Left lung (tissue), 4 donors: ENCODE measurements at regions not wholly inside any gene's neighbourhood (a gene's known extent, or its start where the extent isn't known, plus 50 kb on each side); places are given as distances from the start of the nearest gene placed in this dataset.

ENCODE experiments used
- ATAC-seq: fragments of 200-7000 bp; cut with Tn5 transposase; one replicate; pipeline ENCODE4 v1.9.1; 2020; ENCODE audit warnings: moderate library complexity
- DNase-seq, 4 donors: peaks; one replicate each; pipeline ENCODE4 v3.0.0-alpha.2; 2013 to 2020
- H3K27ac ChIP-seq, 2 donors: fragments of 200-600 bp; sonication (generic) in 1 of 2; one replicate each; pipeline versions ENCODE4 v1.5.0 to v1.8.0; 2020 to 2021
- H3K27me3 ChIP-seq, 2 donors: fragments of 200-600 bp; sonication (generic) in 1 of 2; one replicate each; pipeline versions ENCODE4 v1.5.0 to v1.8.0; 2020 to 2021
- H3K36me3 ChIP-seq, 2 donors: fragments of 200-600 bp; sonication (generic) in 1 of 2; one replicate each; pipeline versions ENCODE4 v1.5.0 to v1.8.0; 2020 to 2021
- H3K4me1 ChIP-seq, 2 donors: fragments of 200-600 bp; one replicate each; pipeline ENCODE4 v1.8.0; 2021
- H3K4me3 ChIP-seq, 2 donors: fragments of 200-600 bp; sonication (generic) in 1 of 2; one replicate each; pipeline versions ENCODE4 v1.5.0 to v1.8.0; 2020 to 2021; ENCODE audit warnings: mild to moderate bottlenecking in 1 of 2
- H3K9me3 ChIP-seq, 2 donors: fragments of 200-600 bp; sonication (generic) in 1 of 2; one replicate each; pipeline versions ENCODE4 v1.5.0 to v1.8.0; 2020 to 2021
- CTCF ChIP-seq, 2 donors: fragments of 200-600 bp; sonication (generic) in 1 of 2; IDR thresholded peaks; one replicate each; pipeline versions ENCODE4 v1.5.0 to v1.8.0; 2021; ENCODE audit warnings: antibody characterized with exemption in 2 of 2
- intact Hi-C, 2 donors: fragments of 100-400 bp; cut with DNase I; formaldehyde crosslinking; loops; one replicate each; pipeline versions ENCODE4 v1.11.2 to v1.14.2; 2022
- donor health status: DM: no; HTN: yes; CAD: no.
- donor health status: DM: no; HTN: no; CAD: no.

DNA sequence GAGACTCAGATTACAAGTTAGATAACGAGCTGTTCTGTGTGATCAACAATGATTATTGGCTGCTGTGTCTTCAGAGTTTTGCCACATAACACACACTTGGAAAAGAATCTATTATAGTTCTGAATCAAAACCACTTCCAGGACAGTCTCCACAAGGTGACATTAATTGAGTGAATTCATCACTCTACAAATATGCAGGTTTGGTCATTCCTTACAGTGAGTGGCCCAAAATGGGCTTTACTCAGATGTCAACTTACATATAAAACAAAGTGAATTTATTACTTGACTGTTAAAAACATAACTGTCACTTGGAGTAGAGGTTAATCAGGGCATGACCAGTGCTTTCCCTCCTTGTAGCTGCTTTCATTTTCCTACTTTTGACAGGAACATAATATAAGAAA lies 984.3 kb downstream of the REEP3 start:
- no peak for TF ChIP-seq CTCF (IDR thresholded peaks at IDR 0.05)
- ATAC-seq (no peak), DNase-seq (no peak)
- no peak overlapping the region for H3K4me3 ChIP-seq
- H3K27ac ChIP-seq = no peak overlapping the region
- no peaks in the 10 kb centered on the region for H3K9me3 ChIP-seq
- no peaks in the 10 kb centered on the region for H3K27me3 ChIP-seq
- intact Hi-C loops = no loop called here
- no peaks in the 10 kb centered on the region for H3K36me3 ChIP-seq
- no peaks in the 10 kb centered on the region for H3K4me1 ChIP-seq

- H3K9me3 ChIP-seq = no peaks in the 10 kb centered on the region
- H3K27me3 ChIP-seq = no peaks in the 10 kb centered on the region
- no peak overlapping the region for H3K27ac ChIP-seq
- intact Hi-C loops = no loop called here
- H3K4me1 ChIP-seq = no peaks in the 10 kb centered on the region
- no peak for DNase-seq
- H3K4me3 ChIP-seq = no peak overlapping the region
- TF ChIP-seq CTCF (IDR thresholded peaks at IDR 0.05) = no peak
- no peaks in the 10 kb centered on the region for H3K36me3 ChIP-seq
- ATAC-seq = no peak
These were observed 985.8 kb downstream of the REEP3 start for GRCh38 chr10:64506963-64507362.

DNA sequence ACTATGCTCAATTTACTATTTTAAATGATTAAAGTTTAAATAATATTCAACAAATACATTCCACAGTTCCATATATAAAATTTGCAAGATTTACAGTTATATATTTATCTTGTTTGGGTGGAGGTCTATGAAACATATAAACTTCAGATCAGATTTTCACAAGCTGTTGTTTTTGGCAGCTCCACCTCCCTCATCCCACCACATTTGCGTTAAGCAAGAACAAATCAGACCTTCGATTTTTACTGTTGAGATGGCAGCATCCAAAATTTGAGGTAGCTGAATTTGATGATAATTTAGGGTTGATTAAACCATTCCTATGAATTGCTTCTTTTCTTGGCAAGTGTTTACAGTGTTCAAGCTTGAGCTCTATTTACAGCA lies 986.4 kb downstream of the REEP3 start:
- H3K27me3 ChIP-seq = no peaks in the 10 kb centered on the region
- ATAC-seq (no peak), DNase-seq (no peak)
- no peak overlapping the region for H3K4me3 ChIP-seq
- no peak overlapping the region for H3K27ac ChIP-seq
- no peaks in the 10 kb centered on the region for H3K36me3 ChIP-seq
- intact Hi-C loops = no loop called here
- no peaks in the 10 kb centered on the region for H3K4me1 ChIP-seq
- no peak for TF ChIP-seq CTCF (IDR thresholded peaks at IDR 0.05)
- no peaks in the 10 kb centered on the region for H3K9me3 ChIP-seq

DNA sequence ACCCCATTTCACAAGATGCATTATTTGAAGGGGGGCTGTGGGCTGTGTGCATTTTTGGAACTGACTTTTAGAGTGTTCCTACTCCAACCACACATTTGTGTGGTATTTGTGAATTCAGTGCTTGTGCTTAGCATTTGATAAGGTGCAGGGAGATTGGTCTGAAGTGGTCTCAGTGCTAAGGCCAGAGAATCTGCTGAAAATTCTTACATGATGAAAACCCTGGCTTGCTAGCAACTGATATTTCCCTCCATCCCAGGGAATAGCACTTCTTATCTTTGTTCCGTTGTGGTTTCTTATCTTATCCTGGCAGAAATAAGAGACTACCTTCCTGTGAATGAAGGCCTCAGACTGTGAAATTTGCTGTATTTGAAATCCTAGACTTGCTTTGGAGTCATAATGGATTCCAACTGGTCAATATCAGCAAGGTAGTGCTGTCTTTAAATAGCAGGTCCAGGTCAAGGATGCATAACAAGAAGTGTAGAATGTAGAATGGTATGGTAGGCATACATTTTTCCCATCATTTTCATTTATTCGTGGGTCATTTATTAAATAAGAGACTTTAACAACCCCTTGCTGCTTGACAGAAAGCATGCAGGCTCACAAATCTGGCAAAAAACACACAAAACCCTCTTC lies 986.9 kb downstream of the REEP3 start:
- H3K27me3 ChIP-seq = no peaks in the 10 kb centered on the region
- peak in 2 of 4 donors; percentile 73 to 83 for DNase-seq
- no peaks in the 10 kb centered on the region for H3K36me3 ChIP-seq

More for the DNA sequence above, 986.9 kb downstream of the REEP3 start:
- TF ChIP-seq CTCF (IDR thresholded peaks at IDR 0.05) = no peak
- no peak overlapping the region for H3K27ac ChIP-seq
- intact Hi-C loops = no loop called here
- H3K9me3 ChIP-seq = no peaks in the 10 kb centered on the region
- no peak overlapping the region for H3K4me3 ChIP-seq
- ATAC-seq = no peak
- no peaks in the 10 kb centered on the region for H3K4me1 ChIP-seq
